GDM1 (cell line): ENCODE measurements at regions not wholly inside any gene's neighbourhood (a gene's known extent, or its start where the extent isn't known, plus 50 kb on each side); places are given as distances from the start of the nearest gene placed in this dataset.
A peak's percentile ranks its signal among the peaks of the same experiment; 100 is the strongest.

Experiments used
- DNase-seq: peaks from one replicate; lab custom pipeline; 2025; lab: John Stamatoyannopoulos, UW

GRCh38 chr5:14017904-14018303 lies 73.4 kb upstream of the DNAH5 start:
- DNase-seq: no peak

DNA sequence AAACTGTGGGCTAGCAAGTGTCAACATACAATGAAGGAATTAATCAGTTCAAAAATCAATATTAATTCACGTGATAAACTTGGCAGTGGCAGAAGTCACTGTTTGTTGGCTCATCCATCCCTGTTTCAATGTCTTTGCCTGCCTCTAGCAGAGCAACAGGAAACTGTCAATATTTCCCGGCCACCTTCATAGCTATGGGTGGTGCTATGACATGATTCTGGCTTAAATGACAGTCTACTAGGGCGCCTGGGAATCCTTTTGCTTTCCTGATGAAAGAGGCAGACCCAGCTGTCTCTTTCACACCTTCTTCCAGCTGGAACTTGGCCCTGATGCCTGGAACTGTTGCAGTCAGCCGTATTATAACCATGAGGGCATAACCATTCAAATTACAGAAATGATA lies 72.1 kb upstream of the DNAH5 start:
- DNase-seq: no peak

- peak; percentile 38 for DNase-seq
Measured at GRCh38 chr5:14011089-14012020, 66.9 kb upstream of the DNAH5 start.

- no peak for DNase-seq
Measured at GRCh38 chr5:14009575-14009974, 65.1 kb upstream of the DNAH5 start.

- no peak for DNase-seq
Measured at GRCh38 chr5:14008819-14009311, 64.4 kb upstream of the DNAH5 start.

DNA sequence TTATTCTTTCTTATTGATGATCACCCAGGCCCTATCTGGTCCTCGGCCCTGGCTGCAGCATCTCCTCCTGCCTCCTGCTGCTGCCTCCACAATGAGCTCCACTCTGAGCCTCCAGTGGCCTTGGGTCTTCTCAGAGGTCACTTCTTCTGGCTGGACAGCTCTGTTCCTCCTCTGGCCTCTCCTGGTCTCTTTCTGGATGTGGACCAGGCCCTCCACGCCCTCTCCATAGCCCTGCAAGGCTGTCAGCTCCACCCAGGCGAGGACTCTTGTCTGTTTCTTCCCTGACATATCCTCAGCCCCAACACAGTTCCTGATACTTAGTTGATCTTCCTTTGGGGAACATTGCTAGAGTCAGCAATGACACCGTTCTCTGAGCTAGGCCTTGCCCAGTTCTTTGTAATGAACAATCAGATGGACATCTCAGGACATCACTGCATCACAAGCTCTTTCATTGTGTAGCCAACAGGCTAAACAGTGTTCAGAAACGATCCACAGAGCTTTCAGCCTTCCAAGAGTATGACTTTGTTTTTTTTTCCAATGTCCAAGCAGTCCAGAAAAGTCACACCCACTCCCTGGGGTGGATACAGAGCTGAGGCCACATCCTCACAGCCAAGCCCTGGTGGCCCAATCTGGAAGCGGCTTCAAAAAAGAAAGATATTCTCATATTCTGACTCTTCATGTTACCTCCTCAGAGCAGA lies 62.5 kb upstream of the DNAH5 start:
- DNase-seq: no peak

- no peak for DNase-seq
Measured at GRCh38 chr5:14004598-14005394, 60.3 kb upstream of the DNAH5 start.

DNA sequence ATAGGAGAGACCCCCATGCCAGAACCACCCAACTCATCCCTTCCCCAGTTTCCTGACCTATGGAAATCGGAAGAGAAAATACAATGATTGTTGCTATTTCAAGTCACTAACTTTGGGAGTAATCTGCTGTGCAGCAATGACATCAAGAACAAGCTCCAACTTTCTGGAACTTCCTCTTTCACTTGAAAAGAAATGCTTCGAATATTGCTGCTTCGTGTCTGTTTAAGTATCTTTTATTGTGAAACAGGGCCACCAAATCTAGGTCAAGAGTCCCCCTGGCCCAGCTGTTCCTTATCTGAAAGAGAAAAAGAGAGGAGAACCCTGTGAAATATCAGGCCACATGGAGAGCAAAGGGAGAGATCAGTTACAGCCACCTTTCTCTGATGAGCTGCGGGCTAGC lies 59.4 kb upstream of the DNAH5 start:
- DNase-seq: no peak

DNA sequence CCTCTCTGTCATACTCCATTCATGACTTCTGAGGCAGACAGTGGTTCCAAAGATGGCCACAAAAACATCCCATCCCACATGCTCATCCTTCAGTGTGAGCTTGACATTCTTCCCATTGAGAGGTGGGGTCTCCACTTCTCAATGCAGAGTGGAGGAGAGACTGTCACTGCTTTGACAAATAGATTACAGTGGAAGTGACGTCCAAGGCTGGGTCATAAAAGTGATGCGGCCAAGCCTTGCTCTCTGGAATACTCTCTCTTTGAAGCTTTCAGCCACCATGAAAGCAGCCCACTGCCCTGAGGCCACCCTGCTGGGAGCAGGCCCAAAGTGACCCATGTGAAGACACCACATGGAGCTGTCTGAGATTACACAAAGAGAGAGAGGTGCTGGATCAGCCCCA lies 59.0 kb upstream of the DNAH5 start:
- no peak for DNase-seq

GRCh38 chr5:13998254-13998653 lies 53.8 kb upstream of the DNAH5 start:
- no peak for DNase-seq

GRCh38 chr5:13997514-13997913 lies 53.0 kb upstream of the DNAH5 start:
- DNase-seq: no peak

DNA sequence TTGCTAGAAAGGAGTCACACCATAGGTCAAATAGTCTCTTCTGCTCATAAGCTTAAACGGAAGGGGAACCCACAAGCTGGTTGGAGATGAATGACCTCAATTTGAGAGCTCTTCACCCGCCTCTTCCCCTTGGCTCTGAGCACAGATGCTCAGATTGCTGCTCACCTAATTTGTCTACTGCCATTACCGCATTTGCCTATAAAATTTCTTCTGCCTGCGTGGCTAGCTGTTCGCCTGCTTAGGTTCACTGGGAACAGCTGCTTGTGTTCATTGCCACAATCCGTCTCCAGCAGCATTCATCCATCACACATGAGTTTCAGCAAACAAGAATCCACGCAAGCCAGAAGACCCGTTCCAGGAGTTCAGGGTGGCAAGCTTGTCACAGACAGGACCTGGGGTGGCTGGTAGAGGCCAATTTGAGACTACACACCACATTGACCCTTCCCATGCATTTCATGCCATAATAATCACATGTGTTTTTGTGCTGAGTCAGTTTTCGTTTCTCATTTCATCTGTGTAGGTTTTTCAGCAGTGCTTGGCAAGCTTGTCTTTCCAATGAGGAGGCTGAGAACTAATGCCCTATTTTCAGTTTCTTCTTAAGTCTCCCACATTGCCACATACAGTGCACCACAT lies 50.2 kb upstream of the DNAH5 start:
- DNase-seq: no peak
